PC-9 (cell line): ENCODE measurements at regions not wholly inside any gene's neighbourhood (a gene's known extent, or its start where the extent isn't known, plus 50 kb on each side); places are given as distances from the start of the nearest gene placed in this dataset.

Source experiments
- BruUV-seq: library from RNA; stranded (reverse); fragments of 400-500 nt; replicated peaks from 2 replicates; lab custom pipeline; 2021; lab: Mats Ljungman, UMichigan
- CTCF ChIA-PET: fragments of 300-600 bp; sonication (Branson Sonifier 250); formaldehyde crosslinking; loops from one replicate; lab custom pipeline; 2022; ENCODE audit warnings: antibody characterized with exemption; lab: Charles Lee
- POLR2A ChIA-PET: fragments of 300-600 bp; sonication (Branson Sonifier 250); formaldehyde crosslinking; loops from one replicate; lab custom pipeline; 2022; ENCODE audit warnings: antibody characterized with exemption; ENCODE audit not compliant: unreplicated experiment; lab: Charles Lee
- DNase-seq, 2 experiments: peaks; one replicate each; pipeline versions ENCODE4 v3.0.0 to v3.0.0-alpha.2; 2015 to 2022; ENCODE audit warnings: mixed read lengths in 1 of 2
- H2AFZ ChIP-seq: fragments of 200-600 bp; sonication (generic); 2 replicates; pipeline ENCODE4 v1.8.1; 2017; ENCODE audit warnings: antibody characterized with exemption
- H3F3A ChIP-seq: fragments of 200-600 bp; sonication (generic); 2 replicates; pipeline ENCODE4 v1.8.1; 2017; ENCODE audit warnings: antibody characterized with exemption, mild to moderate bottlenecking, low read depth; ENCODE audit not compliant: insufficient read depth
- H3K27ac ChIP-seq: fragments of 200-600 bp; sonication (generic); 2 replicates; pipeline ENCODE4 v1.6.1; 2016; ENCODE audit warnings: mixed run types
- H3K27me3 ChIP-seq: fragments of 200-600 bp; sonication (generic); 2 replicates; pipeline ENCODE4 v1.6.1; 2016; ENCODE audit warnings: low read depth, mixed run types; ENCODE audit not compliant: insufficient read depth
- H3K36me3 ChIP-seq: fragments of 200-600 bp; sonication (generic); 2 replicates; pipeline ENCODE4 v1.6.1; 2016; ENCODE audit warnings: low read depth, mixed run types
- H3K4me1 ChIP-seq: fragments of 200-600 bp; sonication (generic); replicated peaks from 2 replicates; pipeline ENCODE4 v1.6.1; 2016; ENCODE audit warnings: mixed run types; ENCODE audit not compliant: insufficient read depth
- H3K4me2 ChIP-seq: fragments of 200-600 bp; sonication (generic); 2 replicates; pipeline ENCODE4 v1.6.1; 2017; ENCODE audit warnings: mixed run types
- H3K4me3 ChIP-seq: fragments of 200-600 bp; sonication (generic); 2 replicates; pipeline ENCODE4 v1.6.1; 2016; ENCODE audit warnings: mixed run types
- H3K79me2 ChIP-seq: fragments of 200-600 bp; sonication (generic); 2 replicates; pipeline ENCODE4 v1.6.1; 2017; ENCODE audit warnings: low read depth, mixed run types
- H3K9me2 ChIP-seq: fragments of 200-600 bp; sonication (generic); 2 replicates; pipeline ENCODE4 v1.8.1; 2017; ENCODE audit warnings: mild to moderate bottlenecking; ENCODE audit not compliant: insufficient read depth
- H3K9me3 ChIP-seq: fragments of 200-600 bp; sonication (generic); 2 replicates; pipeline ENCODE4 v1.8.1; 2016; ENCODE audit warnings: low read depth; ENCODE audit not compliant: insufficient read depth
- H4K20me1 ChIP-seq: fragments of 200-600 bp; sonication (generic); 2 replicates; pipeline ENCODE4 v1.8.1; 2017; ENCODE audit not compliant: insufficient read depth
- EZH2 ChIP-seq: fragments of 200-600 bp; sonication (generic); IDR thresholded peaks from 2 replicates; pipeline ENCODE4 v1.8.0; 2017; ENCODE audit warnings: antibody characterized with exemption, low read depth
- intact Hi-C: fragments of 100-400 bp; cut with micrococcal nuclease; formaldehyde crosslinking; loops from one replicate; pipeline ENCODE4 v1.10.0; 2022; ENCODE audit not compliant: unreplicated experiment
- TF ChIP-seq, protein P1 (sequence below): fragments of 200-600 bp; sonication (generic); conservative IDR thresholded peaks from 2 replicates; pipeline ENCODE4 v1.6.1; 2017; ENCODE audit warnings: mixed run types, antibody characterized with exemption, mild to moderate bottlenecking, moderate library complexity

DNA sequence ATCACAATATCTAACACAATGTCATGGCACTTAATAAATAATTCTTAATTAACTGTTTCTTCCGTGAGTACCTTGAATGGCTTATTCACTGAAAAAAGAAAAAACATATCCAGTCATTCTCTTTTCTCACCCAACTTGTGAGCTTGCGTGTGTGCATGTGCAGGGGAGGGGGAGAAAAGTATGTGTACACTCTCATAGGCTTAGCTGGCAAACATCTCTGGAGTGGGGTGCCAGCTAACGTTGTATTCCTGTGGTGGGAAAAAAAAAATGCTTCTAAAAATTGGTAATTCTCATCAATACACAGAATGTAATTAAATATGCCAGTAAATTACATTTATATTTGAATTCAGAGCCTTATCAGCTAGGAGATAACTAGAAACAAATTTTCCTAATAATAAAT lies 291.9 kb upstream of the NOX3 start:
- no peak for DNase-seq
- Histone ChIP-seq H3K4me2 (no peak overlapping the region), H3F3A (no peaks in the 10 kb centered on the region), H4K20me1 (no peaks in the 10 kb centered on the region), H3K9me2 (no peaks in the 10 kb centered on the region), H3K36me3 (no peaks in the 10 kb centered on the region), H3K4me3 (no peak overlapping the region), H3K79me2 (no peaks in the 10 kb centered on the region), H2AFZ (no peak overlapping the region), H3K27me3 (no peaks in the 10 kb centered on the region), H3K27ac (no peak overlapping the region), H3K9me3 (peaks cover 4% of the 10 kb centered on the region; the same call in 1 of the 2 replicates), H3K4me1 (no peaks in the 10 kb centered on the region)
- intact Hi-C loops: no loop called here
- BruUV-seq: no TSS peak
- TF ChIP-seq EZH2: no peak
- TF ChIP-seq, protein P1, sequence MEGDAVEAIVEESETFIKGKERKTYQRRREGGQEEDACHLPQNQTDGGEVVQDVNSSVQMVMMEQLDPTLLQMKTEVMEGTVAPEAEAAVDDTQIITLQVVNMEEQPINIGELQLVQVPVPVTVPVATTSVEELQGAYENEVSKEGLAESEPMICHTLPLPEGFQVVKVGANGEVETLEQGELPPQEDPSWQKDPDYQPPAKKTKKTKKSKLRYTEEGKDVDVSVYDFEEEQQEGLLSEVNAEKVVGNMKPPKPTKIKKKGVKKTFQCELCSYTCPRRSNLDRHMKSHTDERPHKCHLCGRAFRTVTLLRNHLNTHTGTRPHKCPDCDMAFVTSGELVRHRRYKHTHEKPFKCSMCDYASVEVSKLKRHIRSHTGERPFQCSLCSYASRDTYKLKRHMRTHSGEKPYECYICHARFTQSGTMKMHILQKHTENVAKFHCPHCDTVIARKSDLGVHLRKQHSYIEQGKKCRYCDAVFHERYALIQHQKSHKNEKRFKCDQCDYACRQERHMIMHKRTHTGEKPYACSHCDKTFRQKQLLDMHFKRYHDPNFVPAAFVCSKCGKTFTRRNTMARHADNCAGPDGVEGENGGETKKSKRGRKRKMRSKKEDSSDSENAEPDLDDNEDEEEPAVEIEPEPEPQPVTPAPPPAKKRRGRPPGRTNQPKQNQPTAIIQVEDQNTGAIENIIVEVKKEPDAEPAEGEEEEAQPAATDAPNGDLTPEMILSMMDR: no peak
- CTCF ChIA-PET: no interaction called here
- POLR2A ChIA-PET: no interaction called here

DNA sequence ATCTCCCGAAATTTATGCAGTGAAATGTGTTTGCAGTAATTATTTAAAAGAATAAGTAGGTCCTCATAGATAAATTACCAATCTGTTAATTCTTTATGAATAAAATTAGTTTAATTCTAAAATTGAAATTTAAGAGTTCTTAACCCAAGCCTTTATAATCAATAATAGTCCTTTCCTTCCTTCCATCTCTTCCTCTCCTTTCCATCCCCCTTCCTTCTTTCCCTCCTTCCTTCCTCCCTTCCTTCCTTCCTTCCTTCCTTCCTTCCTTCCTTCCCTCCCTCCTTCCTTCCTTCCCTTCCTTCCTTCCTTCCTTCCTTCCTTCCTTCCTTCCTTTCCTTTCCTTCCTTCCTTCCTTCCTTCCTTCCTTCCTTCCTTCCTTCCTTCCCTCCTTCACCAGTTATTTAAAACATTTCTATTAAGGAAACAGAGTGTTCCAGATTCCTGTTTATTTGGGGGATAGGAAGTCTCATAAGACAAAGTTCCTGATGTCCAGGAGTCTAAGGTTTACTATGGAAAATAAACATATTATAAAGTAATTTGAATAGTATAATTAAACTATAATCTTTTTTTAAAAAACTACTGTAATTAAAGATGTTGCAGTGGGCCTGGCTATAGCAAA lies 285.3 kb upstream of the NOX3 start:
- no TSS peak for BruUV-seq
- Histone ChIP-seq H3K36me3 (no peaks in the 10 kb centered on the region), H3K79me2 (no peaks in the 10 kb centered on the region), H2AFZ (no peak overlapping the region), H3F3A (no peaks in the 10 kb centered on the region), H3K27ac (no peak overlapping the region), H3K27me3 (no peaks in the 10 kb centered on the region), H3K4me2 (no peak overlapping the region), H3K4me1 (no peaks in the 10 kb centered on the region), H3K9me3 (peaks cover 4% of the 10 kb centered on the region; the same call in 1 of the 2 replicates), H4K20me1 (no peaks in the 10 kb centered on the region), H3K4me3 (no peak overlapping the region), H3K9me2 (no peaks in the 10 kb centered on the region)
- intact Hi-C loops: no loop called here
- no peak for DNase-seq
- CTCF ChIA-PET: no interaction called here
- TF ChIP-seq, protein P1: no peak
- no peak for TF ChIP-seq EZH2
- POLR2A ChIA-PET: no interaction called here

DNA sequence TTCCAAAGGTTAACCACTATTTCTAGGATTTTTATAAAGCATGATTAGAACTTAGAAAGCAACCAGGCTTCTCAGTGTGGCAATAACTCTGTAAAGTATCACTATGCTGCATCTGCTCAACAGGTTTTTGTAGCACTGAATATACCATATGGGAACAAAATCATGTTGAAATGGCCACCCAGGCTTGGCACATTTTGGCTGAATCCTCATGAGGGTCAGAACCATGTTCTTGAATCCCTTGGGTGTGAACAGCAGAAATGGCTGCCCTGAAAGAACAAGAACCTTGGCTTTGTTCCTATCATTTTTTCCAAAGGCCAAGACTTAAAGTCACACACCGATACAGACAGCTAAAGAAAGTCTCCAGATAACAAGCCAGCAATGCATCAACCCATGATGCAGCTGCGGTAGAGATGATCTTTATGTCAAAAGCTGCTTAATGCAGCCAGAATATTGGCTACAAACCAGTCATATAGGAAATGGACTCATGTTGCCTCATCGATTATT lies 283.0 kb upstream of the NOX3 start:
- no peaks in the 10 kb centered on the region for H3K27me3 ChIP-seq
- no peaks in the 10 kb centered on the region for H3K9me2 ChIP-seq
- H3F3A ChIP-seq: no peaks in the 10 kb centered on the region
- no peak for DNase-seq
- no TSS peak for BruUV-seq
- intact Hi-C loops: no loop called here
- no peaks in the 10 kb centered on the region for H3K36me3 ChIP-seq
- peak overlapping the region; percentile 58; the same call in 1 of the 2 replicates for H2AFZ ChIP-seq
- TF ChIP-seq EZH2: no peak
- TF ChIP-seq, protein P1: no peak
- H3K79me2 ChIP-seq: no peaks in the 10 kb centered on the region
- H3K9me3 ChIP-seq: peaks cover 4% of the 10 kb centered on the region; the same call in 1 of the 2 replicates
- no peak overlapping the region for H3K4me3 ChIP-seq
- ChIA-PET CTCF (no interaction called here), POLR2A (no interaction called here)
- H4K20me1 ChIP-seq: no peaks in the 10 kb centered on the region
- no peaks in the 10 kb centered on the region for H3K4me1 ChIP-seq
- H3K27ac ChIP-seq: no peak overlapping the region
- H3K4me2 ChIP-seq: no peak overlapping the region
